Left cardiac atrium (tissue), 4 donors: ENCODE measurements at regions not wholly inside any gene's neighbourhood (a gene's known extent, or its start where the extent isn't known, plus 50 kb on each side); places are given as distances from the start of the nearest gene placed in this dataset.

ENCODE experiments used
- ATAC-seq, 2 donors: fragments of 200-7000 bp; cut with Tn5 transposase; one replicate each; pipeline ENCODE4 v1.9.1; 2020; ENCODE audit warnings: mild to moderate bottlenecking in 2 of 2, moderate library complexity in 2 of 2
- DNase-seq: peaks from one replicate; pipeline ENCODE4 v3.0.0-alpha.2; 2020
- intact Hi-C, 2 donors: fragments of 100-400 bp; cut with DNase I; formaldehyde crosslinking; loops; one replicate each; pipeline versions ENCODE4 v1.14.1 to v1.15.1; 2022 to 2023
- donor health status: DM: no; HTN: yes; CAD: no.
- donor health status: DM: no; HTN: yes; CAD: no; lungs with severe emphysema.
- donor health status: DM: yes; HTN: yes; CAD: no.
- donor health status: Dilated cardiomyopathy.

- DNase-seq (peak; percentile 89), ATAC-seq (peak; percentile 88 to 91)
- intact Hi-C loops = no loop called here
Measured at GRCh38 chr1:228902781-228903433, 167.6 kb downstream of the RHOU start.

DNA sequence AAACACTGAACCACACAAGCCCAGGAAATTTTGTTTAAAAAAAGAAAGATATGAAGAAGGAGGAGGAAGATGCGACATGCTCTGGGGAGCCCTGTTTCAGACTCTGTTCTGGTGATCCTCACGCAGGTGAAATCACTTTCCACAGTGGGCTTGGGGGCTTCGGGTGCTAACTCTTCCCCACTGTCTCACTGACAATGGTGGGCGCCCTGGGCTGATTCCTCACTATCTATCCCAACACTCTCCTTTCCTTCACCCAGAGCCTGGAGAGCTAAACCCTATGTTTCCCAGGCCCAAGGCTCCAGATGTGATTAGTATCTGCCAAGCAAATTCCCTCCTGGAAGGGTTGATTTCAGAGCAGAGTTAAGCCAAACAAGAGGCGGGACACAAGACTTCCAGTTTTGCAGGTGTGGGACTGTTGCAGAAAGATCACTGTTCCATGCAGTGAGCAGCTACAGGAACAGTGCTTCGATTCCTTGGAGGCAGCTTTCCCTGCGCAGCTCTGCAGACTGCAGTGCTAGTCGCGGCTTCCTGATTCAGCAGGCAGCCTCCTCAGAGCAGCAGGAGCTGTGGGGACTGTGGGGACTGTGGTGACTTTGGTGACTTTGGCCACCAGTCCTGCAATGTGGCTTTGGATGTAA is 168.3 kb downstream of the RHOU start:
- peak in 1 of 2 donors; percentile 18 for ATAC-seq
- intact Hi-C loops = no loop called here
- no peak for DNase-seq

GRCh38 chr1:228904222-228904621 is 168.9 kb downstream of the RHOU start:
- ATAC-seq = no peak
- no peak for DNase-seq
- intact Hi-C loops = no loop called here

- DNase-seq = no peak
- ATAC-seq = no peak
- intact Hi-C loops = no loop called here
Measured at GRCh38 chr1:228905701-228906101, 170.4 kb downstream of the RHOU start.

DNA sequence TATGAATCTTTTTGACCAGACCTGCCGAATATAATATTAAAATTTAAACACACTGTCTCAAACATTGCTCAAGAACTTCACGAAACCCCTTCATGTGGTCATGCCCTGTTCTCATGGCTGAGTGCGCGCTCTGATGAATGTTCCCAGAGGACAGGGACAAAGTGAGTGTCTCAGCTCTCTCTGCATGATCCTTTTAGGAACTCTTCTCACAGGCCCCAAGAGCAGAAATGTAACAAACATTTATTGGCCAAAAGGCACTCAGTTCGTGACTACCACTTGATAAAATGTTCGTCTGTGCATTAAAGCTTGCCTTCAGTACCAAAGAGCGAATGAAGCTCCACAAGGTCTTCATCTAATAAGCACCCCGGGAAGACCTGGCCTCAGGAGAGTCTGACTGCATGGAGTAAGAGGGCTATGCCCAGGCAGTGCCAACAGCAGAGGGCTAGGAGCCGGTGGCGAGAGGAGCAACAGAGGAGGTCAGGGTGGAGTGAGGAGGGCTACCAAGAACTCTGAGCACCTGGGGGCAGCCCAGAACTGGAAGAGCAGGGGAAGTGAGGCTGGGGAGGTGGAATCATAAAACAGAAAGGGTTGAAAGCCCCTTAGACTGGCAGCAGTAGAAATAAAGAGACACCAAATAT is 171.1 kb downstream of the RHOU start:
- ATAC-seq (no peak), DNase-seq (no peak)
- intact Hi-C loops = no loop called here

- intact Hi-C loops = no loop called here
- no peak for DNase-seq
- no peak for ATAC-seq
Measured at GRCh38 chr1:228911225-228912210, 176.2 kb downstream of the RHOU start.

DNA sequence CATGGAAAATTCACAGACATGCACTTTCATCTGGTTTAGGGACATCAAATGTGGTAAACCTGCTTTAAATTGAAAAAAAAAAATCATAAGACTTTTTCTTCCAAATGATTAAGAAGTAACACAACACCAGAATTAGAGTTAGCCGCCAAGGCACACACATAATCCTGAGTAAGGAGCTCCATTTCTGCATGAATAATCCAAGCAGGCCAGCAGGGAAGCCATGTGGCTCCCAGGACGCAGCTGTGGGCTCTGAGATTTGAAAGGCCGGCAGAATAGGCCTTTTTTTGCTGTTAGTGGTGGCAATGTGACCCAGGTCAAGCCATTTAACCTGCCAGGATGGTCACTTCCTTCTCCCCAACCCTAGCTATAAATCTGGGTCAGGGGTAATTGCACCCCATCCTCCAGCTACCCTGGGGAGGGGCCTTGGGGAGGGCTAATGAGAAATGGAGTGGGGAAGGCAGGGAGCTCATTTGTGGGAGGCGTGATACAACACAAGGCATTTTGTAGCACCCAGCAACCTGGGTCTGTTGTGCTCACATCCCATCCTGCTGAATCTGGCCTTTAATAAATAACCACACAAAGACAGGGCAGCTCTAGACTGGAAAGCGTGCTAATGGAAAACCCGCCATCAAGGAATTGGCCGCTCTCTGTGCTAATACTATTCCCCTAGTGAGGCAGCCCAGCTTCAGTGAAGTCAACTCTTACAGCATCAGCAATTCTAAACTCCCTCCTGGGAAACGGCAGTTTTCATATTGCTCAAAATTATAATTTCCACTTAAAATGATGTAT is 178.5 kb downstream of the RHOU start:
- intact Hi-C loops = no loop called here
- ATAC-seq (no peak), DNase-seq (no peak)

- no peak for DNase-seq
- no peak for ATAC-seq
- intact Hi-C loops = no loop called here
Measured at GRCh38 chr1:228914700-228915099, 179.4 kb downstream of the RHOU start.

GRCh38 chr1:228917342-228917741 is 182.1 kb downstream of the RHOU start:
- no peak for ATAC-seq
- DNase-seq = no peak
- intact Hi-C loops = no loop called here

DNA sequence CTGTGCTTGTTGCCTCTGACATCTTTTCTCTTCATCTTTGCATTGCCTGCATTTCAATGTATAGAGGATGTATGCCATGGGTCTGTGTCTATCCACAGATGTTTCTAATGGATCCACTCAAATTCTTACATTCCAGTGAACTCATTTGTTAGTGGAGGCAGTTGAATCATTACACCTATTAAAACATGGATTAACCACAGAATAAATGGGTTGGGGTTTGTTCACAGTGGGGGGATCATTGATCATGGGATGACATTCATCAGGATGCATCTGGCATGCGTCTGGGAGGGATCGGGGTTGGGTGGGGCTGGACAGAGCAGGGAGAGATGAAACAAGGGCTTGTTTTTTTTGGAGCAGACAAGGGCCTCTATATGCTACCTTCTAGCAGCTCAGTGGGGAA is 182.5 kb downstream of the RHOU start:
- DNase-seq (no peak), ATAC-seq (no peak)
- intact Hi-C loops = no loop called here

DNA sequence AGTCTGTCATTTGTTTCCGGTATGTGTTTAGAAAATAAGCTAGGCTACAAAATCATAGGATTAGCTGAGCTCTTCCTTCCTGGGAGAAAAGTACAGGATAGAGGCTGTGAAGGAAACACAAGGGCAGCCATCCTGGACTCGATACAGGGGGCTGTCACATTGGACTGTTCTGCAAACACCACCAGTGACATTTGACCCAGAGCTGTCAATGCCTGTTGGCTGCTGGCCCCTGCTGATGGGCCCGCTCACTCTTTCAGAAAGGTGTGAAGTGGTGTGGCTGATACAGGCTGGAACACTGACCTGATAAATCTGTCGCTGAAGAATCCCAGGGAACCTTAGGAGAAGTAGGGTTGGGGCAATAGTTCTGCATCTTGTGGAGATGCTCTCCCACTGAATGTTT is 183.1 kb downstream of the RHOU start:
- DNase-seq (peak; percentile 57), ATAC-seq (peak; percentile 90 to 95)
- intact Hi-C loops = no loop called here

DNA sequence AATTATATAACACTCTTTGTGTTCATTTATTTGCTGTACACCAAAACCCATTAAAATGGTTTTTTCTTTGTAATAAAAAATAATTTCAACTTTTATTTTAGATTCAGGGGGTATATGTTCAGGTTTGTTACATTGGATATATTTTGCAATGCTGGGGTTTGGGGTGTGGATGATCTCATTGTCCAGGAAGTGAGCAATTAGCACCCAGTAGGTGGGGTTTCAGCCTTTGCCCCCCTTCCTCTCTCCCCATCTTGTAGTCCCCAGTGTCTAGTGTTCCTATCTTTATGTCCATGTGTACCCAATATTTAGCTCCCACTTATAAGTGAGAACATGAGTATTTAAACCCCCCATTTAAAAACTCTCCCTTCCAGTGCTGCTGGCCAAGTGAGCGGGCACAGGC is 184.6 kb downstream of the RHOU start:
- no peak for ATAC-seq
- intact Hi-C loops = no loop called here
- DNase-seq = no peak

DNA sequence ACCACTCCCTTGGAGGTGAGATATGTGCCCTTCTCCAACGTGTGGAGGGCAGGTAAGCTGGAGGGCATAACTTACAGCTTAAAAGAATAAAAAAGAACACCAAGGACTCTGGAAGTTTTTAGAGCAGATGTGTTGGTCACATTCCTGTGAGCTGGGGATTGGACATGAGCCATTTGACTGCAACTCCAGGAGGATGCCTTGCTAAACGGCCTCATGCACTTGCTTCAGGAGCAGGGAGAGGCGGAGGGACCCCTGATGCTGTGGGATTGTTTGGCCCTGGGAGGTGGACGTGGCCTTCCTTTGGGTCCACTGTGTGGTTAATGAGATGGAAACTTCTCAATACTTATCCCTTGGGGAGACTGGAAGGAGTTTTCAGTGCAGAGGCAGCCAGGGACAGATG is 185.6 kb downstream of the RHOU start:
- ATAC-seq = no peak
- intact Hi-C loops = no loop called here
- DNase-seq = no peak

GRCh38 chr1:228921481-228921880 is 186.2 kb downstream of the RHOU start:
- intact Hi-C loops = no loop called here
- ATAC-seq = no peak
- DNase-seq = peak; percentile 41

GRCh38 chr1:228922722-228923376 is 187.6 kb downstream of the RHOU start:
- ATAC-seq = no peak
- intact Hi-C loops = no loop called here
- DNase-seq = no peak

DNA sequence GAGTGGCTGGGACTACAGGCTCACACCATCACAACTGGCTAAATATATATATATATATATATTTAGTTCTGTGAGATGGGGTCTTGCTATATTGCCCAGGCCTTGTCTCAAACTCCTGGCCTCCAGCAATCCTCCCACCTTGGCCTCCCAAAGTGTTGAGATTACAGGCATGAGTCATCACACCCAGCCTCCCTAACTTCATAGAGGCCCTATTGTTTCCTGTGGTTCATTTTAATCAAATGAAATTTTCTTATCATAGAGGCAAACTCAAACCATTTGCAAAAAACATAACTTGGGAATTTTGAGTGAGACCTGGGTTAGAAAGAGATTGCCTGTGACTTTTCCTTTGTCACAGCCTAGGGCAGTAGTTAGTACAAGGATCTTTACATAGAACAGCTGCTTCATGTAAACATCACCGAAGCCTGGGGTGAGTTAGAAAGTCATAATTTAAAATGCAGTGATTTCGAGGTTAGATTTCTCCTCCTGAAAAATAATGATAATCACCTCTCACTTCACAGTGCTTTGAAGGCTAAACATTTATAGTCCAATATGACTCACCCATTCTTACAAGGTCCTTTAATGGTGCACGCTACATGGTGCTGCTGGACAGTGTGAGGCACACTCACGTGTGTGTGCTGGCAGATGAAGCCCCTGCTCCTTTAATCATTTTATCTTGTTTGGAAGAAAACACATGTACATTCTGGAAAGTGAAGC is 188.9 kb downstream of the RHOU start:
- DNase-seq = no peak
- intact Hi-C loops = no loop called here
- ATAC-seq = no peak

- ATAC-seq = no peak
- intact Hi-C loops = no loop called here
- no peak for DNase-seq
Measured at GRCh38 chr1:228925691-228926090, 190.4 kb downstream of the RHOU start.

DNA sequence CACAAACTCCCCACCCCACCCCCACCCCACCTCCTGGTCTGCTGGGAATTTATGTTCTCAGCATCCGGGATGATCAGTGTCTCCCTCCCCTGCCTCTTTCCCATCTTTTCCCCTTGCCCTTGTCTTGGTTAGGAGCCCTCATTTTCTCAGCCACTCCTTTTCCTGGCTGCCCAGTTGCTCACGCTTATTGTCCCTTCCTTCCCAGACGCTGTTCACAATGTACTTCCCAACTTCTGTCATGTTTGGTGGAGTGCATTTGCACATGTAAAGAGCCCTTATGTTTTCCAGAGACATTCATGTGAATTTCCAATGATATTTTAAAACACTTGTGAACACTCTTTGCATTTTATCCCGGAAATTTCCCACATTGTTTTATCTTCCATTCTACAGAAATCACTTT is 192.1 kb downstream of the RHOU start:
- no peak for DNase-seq
- intact Hi-C loops = no loop called here
- ATAC-seq = no peak
